ENCODE measurements at regions not wholly inside any gene's neighbourhood (a gene's known extent, or its start where the extent isn't known, plus 50 kb on each side); places are given as distances from the start of the nearest gene placed in this dataset.

GRCh38 chr11:119779195-119780071, 50.4 kb upstream of the NECTIN1 start:
- TF ChIP-seq REST (IDR thresholded peaks at IDR 0.05) (no peak), CTCF (IDR thresholded peaks at IDR 0.05; ENCODE audit: low read depth, low read length, missing input control) (no peak), RAD21 (IDR thresholded peaks at IDR 0.05) (no peak), MAX (IDR thresholded peaks at IDR 0.05) (no peak), TAF1 (conservative IDR thresholded peaks at IDR 0.05) (no peak), ATF3 (IDR thresholded peaks at IDR 0.05) (no peak), FOXA1 (IDR thresholded peaks at IDR 0.05) (no peak), YY1 (IDR thresholded peaks at IDR 0.05) (no peak), ZBTB33 (IDR thresholded peaks at IDR 0.05) (no peak), SP1 (IDR thresholded peaks at IDR 0.05) (no peak), JUND (IDR thresholded peaks at IDR 0.05) (no peak)

Data from liver (tissue), 3 donors.